ENCODE measurements at regions not wholly inside any gene's neighbourhood (a gene's known extent, or its start where the extent isn't known, plus 50 kb on each side); places are given as distances from the start of the nearest gene placed in this dataset.

DNA sequence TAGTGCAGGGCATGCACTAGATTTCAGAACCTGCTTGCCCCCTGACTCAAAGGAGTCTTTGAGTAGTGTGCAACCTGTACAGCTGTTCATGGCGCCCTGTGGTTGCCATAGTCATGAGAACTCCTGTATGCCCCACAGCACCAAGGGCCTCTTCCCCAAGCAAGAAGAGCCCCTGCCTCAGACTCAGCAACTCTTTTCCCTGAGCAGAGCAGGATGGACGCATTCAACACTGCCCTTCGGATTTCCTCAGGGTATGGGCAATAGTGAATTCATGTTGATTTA is 89.7 kb upstream of the KLF13 start:
- TF ChIP-seq, protein P1, sequence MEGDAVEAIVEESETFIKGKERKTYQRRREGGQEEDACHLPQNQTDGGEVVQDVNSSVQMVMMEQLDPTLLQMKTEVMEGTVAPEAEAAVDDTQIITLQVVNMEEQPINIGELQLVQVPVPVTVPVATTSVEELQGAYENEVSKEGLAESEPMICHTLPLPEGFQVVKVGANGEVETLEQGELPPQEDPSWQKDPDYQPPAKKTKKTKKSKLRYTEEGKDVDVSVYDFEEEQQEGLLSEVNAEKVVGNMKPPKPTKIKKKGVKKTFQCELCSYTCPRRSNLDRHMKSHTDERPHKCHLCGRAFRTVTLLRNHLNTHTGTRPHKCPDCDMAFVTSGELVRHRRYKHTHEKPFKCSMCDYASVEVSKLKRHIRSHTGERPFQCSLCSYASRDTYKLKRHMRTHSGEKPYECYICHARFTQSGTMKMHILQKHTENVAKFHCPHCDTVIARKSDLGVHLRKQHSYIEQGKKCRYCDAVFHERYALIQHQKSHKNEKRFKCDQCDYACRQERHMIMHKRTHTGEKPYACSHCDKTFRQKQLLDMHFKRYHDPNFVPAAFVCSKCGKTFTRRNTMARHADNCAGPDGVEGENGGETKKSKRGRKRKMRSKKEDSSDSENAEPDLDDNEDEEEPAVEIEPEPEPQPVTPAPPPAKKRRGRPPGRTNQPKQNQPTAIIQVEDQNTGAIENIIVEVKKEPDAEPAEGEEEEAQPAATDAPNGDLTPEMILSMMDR (conservative IDR thresholded peaks at IDR 0.05 in 1 of 2, IDR thresholded peaks at IDR 0.05 in 1 of 2; ENCODE audit: extremely low read depth in 1 of 2, insufficient read depth in 1 of 2, low read depth in 1 of 2, low read length in 2 of 2), result no peak
- no peak for TF ChIP-seq EZH2 (IDR thresholded peaks at IDR 0.05; ENCODE audit: borderline replicate concordance, low read length)

All from mammary epithelial cell (primary cell).